Panc1 (cell line): ENCODE measurements at regions not wholly inside any gene's neighbourhood (a gene's known extent, or its start where the extent isn't known, plus 50 kb on each side); places are given as distances from the start of the nearest gene placed in this dataset.

Experiments
- POLR2AphosphoS5 ChIP-seq: IDR thresholded peaks from 2 replicates; pipeline ENCODE4 v1.6.1; 2012; ENCODE audit warnings: mild to moderate bottlenecking, low read depth, low read length, moderate library complexity
- REST ChIP-seq, 2 experiments: IDR thresholded peaks; 2 replicates each; pipeline ENCODE4 v1.6.1; 2011 to 2012; ENCODE audit warnings: low read depth in 2 of 2, control low read depth in 1 of 2, low read length in 1 of 2, mild to moderate bottlenecking in 1 of 2, moderate library complexity in 1 of 2; ENCODE audit not compliant: insufficient read depth in 1 of 2
- TF ChIP-seq, protein P1 (sequence below): fragments of 450-650 bp; IDR thresholded peaks from 2 replicates; pipeline ENCODE4 v1.5.1; 2017; ENCODE audit warnings: mild to moderate bottlenecking

DNA sequence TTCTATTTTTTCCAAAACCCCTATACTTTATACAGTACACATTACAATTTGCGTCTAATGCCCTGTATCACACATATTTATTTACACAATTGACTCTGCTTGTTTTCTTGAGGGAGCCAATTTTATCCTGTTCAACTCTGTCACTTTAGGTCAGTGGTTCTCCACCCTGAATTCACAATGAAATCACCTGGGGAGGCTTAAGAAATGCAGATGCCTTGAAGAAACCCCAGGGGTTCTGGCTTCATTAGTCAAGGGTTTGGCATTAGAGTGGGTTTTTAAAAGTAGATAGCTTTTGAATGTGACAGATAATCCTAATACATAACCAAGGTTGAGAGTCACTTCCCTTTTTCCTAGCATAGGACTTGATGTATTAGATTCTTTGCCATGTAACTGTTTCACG, 398.6 kb upstream of the ERCC4 start:
- TF ChIP-seq, protein P1, sequence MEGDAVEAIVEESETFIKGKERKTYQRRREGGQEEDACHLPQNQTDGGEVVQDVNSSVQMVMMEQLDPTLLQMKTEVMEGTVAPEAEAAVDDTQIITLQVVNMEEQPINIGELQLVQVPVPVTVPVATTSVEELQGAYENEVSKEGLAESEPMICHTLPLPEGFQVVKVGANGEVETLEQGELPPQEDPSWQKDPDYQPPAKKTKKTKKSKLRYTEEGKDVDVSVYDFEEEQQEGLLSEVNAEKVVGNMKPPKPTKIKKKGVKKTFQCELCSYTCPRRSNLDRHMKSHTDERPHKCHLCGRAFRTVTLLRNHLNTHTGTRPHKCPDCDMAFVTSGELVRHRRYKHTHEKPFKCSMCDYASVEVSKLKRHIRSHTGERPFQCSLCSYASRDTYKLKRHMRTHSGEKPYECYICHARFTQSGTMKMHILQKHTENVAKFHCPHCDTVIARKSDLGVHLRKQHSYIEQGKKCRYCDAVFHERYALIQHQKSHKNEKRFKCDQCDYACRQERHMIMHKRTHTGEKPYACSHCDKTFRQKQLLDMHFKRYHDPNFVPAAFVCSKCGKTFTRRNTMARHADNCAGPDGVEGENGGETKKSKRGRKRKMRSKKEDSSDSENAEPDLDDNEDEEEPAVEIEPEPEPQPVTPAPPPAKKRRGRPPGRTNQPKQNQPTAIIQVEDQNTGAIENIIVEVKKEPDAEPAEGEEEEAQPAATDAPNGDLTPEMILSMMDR: no peak
- TF ChIP-seq REST (IDR thresholded peaks at IDR 0.05; ENCODE audit: insufficient read depth in 1 of 2, low read depth in 2 of 2, low read length in 1 of 2): no peak
- TF ChIP-seq POLR2AphosphoS5: no peak
